Ishikawa (cell line): ENCODE measurements at regions not wholly inside any gene's neighbourhood (a gene's known extent, or its start where the extent isn't known, plus 50 kb on each side); places are given as distances from the start of the nearest gene placed in this dataset.

Source experiments
- CEBPB ChIP-seq: IDR thresholded peaks from 2 replicates; pipeline ENCODE4 v1.6.1; 2012
- CREB1 ChIP-seq: IDR thresholded peaks from 2 replicates; pipeline ENCODE4 v1.6.1; 2012; ENCODE audit warnings: low read depth
- EGR1 ChIP-seq: IDR thresholded peaks from 2 replicates; pipeline ENCODE4 v1.6.1; 2012
- EP300 ChIP-seq: IDR thresholded peaks from 2 replicates; pipeline ENCODE4 v1.6.1; 2012; ENCODE audit warnings: borderline replicate concordance
- FOXM1 ChIP-seq: IDR thresholded peaks from 2 replicates; pipeline ENCODE4 v1.6.1; 2012; ENCODE audit warnings: low read depth, borderline replicate concordance
- NFIC ChIP-seq: IDR thresholded peaks from 2 replicates; pipeline ENCODE4 v1.6.1; 2012
- RAD21 ChIP-seq: IDR thresholded peaks from 2 replicates; pipeline ENCODE4 v1.6.1; 2012; ENCODE audit warnings: low read depth
- TAF1 ChIP-seq: IDR thresholded peaks from 2 replicates; pipeline ENCODE4 v1.6.1; 2012; ENCODE audit warnings: low read depth, mild to moderate bottlenecking
- TCF12 ChIP-seq: IDR thresholded peaks from 2 replicates; pipeline ENCODE4 v1.6.1; 2012; ENCODE audit warnings: low read depth
- TEAD4 ChIP-seq: IDR thresholded peaks from 2 replicates; pipeline ENCODE4 v1.6.1; 2012
- YY1 ChIP-seq: IDR thresholded peaks from 2 replicates; pipeline ENCODE4 v1.6.1; 2012; ENCODE audit warnings: low read depth
- ZBTB7A ChIP-seq: IDR thresholded peaks from 2 replicates; pipeline ENCODE4 v1.6.1; 2012; ENCODE audit warnings: low read depth
- TF ChIP-seq, protein P1 (sequence below): IDR thresholded peaks from 2 replicates; pipeline ENCODE4 v1.6.1; 2012
- TF ChIP-seq, protein P2 (sequence below): IDR thresholded peaks from 2 replicates; pipeline ENCODE4 v1.6.1; 2012
- TF ChIP-seq, protein P3 (sequence below): IDR thresholded peaks from 2 replicates; pipeline ENCODE4 v1.6.1; 2012; ENCODE audit warnings: low read depth, mild to moderate bottlenecking

DNA sequence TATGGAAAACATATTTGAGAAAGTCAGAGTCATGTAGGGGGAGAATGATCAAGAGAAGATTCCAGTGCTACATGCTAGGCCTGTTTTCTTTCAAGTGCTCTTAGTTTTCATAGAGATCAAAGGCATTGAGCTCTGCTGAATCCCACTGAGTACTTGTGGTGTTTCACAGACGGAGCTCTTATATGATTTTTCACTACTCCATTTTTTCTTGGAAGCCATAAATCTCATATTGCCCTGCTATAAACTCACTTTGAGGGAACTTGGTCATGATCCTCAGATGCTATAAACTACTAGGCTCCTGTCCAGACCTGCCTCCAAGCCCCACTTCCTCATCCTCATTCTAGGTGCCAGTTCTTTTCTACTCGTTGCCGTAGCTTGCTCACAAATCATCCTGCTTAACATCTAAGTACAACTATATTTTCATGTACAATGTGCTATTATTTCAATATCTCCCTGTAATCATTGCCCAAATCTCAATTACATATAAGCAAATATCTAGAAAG lies 180.8 kb upstream of the CCDC179 start:
- no peak for TF ChIP-seq YY1
- TF ChIP-seq, protein P1, sequence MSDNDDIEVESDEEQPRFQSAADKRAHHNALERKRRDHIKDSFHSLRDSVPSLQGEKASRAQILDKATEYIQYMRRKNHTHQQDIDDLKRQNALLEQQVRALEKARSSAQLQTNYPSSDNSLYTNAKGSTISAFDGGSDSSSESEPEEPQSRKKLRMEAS, result no peak
- TF ChIP-seq ZBTB7A, result no peak
- TF ChIP-seq, protein P2, sequence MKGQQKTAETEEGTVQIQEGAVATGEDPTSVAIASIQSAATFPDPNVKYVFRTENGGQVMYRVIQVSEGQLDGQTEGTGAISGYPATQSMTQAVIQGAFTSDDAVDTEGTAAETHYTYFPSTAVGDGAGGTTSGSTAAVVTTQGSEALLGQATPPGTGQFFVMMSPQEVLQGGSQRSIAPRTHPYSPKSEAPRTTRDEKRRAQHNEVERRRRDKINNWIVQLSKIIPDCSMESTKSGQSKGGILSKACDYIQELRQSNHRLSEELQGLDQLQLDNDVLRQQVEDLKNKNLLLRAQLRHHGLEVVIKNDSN, result no peak
- no peak for TF ChIP-seq EP300

DNA sequence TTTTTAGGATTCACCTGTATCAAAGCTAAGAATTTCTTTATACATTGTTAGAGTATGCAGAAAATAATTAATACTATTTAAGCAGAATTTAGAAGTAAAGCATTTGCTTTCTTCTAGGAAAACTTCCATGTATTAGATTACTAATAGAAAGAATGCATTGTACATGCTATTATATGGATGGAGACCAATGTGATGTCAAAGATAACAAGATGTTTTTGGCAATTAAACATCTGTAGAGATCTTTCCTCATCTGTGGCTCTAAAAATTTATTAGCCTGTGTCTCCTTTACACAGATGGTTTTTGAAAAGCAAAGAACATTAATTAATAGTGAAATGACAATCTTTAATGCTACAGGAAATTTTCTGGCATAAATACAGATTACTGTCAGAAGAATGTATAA lies 198.4 kb upstream of the CCDC179 start:
- TF ChIP-seq, protein P2, result no peak
- TF ChIP-seq, protein P3, sequence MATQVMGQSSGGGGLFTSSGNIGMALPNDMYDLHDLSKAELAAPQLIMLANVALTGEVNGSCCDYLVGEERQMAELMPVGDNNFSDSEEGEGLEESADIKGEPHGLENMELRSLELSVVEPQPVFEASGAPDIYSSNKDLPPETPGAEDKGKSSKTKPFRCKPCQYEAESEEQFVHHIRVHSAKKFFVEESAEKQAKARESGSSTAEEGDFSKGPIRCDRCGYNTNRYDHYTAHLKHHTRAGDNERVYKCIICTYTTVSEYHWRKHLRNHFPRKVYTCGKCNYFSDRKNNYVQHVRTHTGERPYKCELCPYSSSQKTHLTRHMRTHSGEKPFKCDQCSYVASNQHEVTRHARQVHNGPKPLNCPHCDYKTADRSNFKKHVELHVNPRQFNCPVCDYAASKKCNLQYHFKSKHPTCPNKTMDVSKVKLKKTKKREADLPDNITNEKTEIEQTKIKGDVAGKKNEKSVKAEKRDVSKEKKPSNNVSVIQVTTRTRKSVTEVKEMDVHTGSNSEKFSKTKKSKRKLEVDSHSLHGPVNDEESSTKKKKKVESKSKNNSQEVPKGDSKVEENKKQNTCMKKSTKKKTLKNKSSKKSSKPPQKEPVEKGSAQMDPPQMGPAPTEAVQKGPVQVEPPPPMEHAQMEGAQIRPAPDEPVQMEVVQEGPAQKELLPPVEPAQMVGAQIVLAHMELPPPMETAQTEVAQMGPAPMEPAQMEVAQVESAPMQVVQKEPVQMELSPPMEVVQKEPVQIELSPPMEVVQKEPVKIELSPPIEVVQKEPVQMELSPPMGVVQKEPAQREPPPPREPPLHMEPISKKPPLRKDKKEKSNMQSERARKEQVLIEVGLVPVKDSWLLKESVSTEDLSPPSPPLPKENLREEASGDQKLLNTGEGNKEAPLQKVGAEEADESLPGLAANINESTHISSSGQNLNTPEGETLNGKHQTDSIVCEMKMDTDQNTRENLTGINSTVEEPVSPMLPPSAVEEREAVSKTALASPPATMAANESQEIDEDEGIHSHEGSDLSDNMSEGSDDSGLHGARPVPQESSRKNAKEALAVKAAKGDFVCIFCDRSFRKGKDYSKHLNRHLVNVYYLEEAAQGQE, result no peak
- TF ChIP-seq TEAD4 (no peak), EGR1 (no peak), RAD21 (no peak), YY1 (no peak), CEBPB (no peak), NFIC (no peak)
- TF ChIP-seq, protein P1, result no peak

DNA sequence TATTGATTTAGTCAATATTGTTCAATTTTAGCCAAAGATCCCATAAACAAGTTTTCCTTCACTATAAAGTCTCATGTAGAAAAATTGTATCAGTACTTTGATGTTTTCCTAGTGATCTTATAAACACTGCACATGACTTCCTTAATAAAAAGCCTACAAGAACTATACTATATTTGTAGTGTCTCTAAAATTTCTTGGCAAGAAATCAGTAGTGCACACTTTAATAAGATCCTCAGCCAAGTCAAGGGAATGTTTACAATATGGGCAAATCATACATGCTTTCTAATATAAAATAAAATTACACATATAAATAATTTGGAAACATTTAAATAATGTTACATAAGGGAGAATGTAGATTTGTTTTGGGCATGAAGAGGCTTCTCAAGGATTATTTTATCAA lies 203.0 kb upstream of the CCDC179 start:
- TF ChIP-seq NFIC (no peak), EGR1 (no peak), YY1 (no peak), CEBPB (no peak), TCF12 (no peak), TEAD4 (no peak), FOXM1 (no peak), CREB1 (no peak), ZBTB7A (no peak), TAF1 (no peak), RAD21 (no peak), EP300 (no peak)
- TF ChIP-seq, protein P2, result no peak
- TF ChIP-seq, protein P1, result no peak

DNA sequence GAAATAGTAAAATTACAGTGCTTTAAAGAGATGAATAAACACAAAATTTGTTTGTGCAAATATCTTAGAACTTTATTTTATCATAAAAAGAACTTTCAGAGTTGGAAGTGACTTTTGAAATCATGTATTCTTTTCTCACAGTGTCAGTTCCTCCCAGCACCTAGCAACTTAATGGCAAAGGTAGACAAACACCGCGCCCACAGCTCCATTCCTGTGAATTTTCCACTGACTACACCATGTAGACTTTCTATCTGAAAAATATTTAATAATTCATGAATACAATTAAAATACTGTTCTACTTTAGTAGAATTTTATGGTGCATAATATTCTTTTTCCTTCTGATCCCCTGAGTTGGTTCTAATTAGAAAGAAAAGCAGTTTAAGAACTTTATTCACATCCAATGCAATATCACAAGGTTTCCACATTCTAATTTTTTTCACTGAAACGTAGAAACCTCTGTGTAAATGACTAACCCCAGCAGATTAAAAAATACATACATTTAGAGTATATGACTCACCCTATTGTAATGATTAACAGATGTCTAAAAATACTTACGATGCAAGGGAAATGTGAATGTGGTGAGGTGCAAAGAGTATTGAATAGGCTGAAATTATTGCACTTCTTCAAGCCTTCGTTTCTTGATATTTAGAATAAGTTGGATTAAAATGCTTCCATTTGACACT lies 218.2 kb upstream of the CCDC179 start:
- TF ChIP-seq CEBPB, result no peak

DNA sequence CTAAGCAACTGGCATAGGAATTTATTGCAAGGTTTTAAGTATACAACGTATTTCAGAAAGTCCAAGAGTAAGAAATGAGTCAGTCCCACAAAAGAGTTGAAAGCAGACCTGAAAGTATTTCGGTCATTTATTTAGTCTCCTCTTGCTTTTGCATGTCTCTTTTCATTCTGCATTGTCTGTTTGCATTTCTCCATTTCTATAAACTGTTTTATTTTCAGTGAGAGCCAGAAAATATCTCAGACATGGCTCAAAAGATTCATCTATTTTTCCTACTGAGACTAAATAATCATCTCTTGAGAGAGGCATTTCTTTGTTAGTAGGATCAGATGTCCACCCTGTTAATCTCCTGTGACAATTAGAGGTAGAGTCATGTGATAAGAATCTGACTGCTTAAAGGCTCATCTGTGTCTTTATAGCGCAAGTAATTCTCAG lies 219.1 kb upstream of the CCDC179 start:
- TF ChIP-seq, protein P2, result no peak
- TF ChIP-seq EP300 (no peak), EGR1 (no peak), CREB1 (no peak), TAF1 (no peak), RAD21 (no peak), ZBTB7A (no peak), YY1 (no peak), NFIC (no peak), CEBPB (no peak), TEAD4 (no peak), FOXM1 (no peak), TCF12 (no peak)
- TF ChIP-seq, protein P3, result no peak
- TF ChIP-seq, protein P1, result no peak
